Endothelial cell of umbilical vein (primary cell): ENCODE measurements at regions not wholly inside any gene's neighbourhood (a gene's known extent, or its start where the extent isn't known, plus 50 kb on each side); places are given as distances from the start of the nearest gene placed in this dataset.

ENCODE experiments used
- BruUV-seq: library from RNA; stranded (reverse); fragments of 400-500 nt; replicated peaks from 2 replicates; lab custom pipeline; 2021; lab: Mats Ljungman, UMichigan
- CTCF ChIA-PET: fragments of 300-600, 350-600 bp; sonication (Branson Sonifier 250); formaldehyde crosslinking; loops from one replicate; lab custom pipeline; 2021; ENCODE audit warnings: antibody characterized with exemption, inconsistent platforms; lab: Charles Lee
- POLR2A ChIA-PET: fragments of 300-600, 350-600 bp; sonication (Branson Sonifier 250); formaldehyde crosslinking; loops from one replicate; lab custom pipeline; 2021; ENCODE audit warnings: antibody characterized with exemption, inconsistent platforms; lab: Charles Lee
- DNase-seq: peaks from one replicate; pipeline ENCODE4 v3.0.0-alpha.2; 2011; ENCODE audit warnings: low read depth, low spot score
- FAIRE-seq: peaks from 2 replicates; lab custom pipeline; 2011; peaks lifted over from hg19 to GRCh38; lab: Jason Lieb, UNC
- H2AFZ ChIP-seq: 2 replicates; pipeline ENCODE4 v1.6.0; 2012; ENCODE audit warnings: low read depth, low read length, control low read depth, inconsistent platforms
- H3K27ac ChIP-seq: 2 replicates; pipeline ENCODE4 v1.5.1; 2011; ENCODE audit warnings: low read depth, mild to moderate bottlenecking, control low read depth, low read length, moderate library complexity; ENCODE audit not compliant: insufficient read depth
- H3K27me3 ChIP-seq, 2 experiments: 2 replicates each; pipeline versions ENCODE4 v1.6.0 to v1.6.1; 2011; ENCODE audit warnings: low read length in 2 of 2, mixed read lengths in 1 of 2; ENCODE audit not compliant: control insufficient read depth in 2 of 2, insufficient read depth in 2 of 2
- H3K36me3 ChIP-seq, 2 experiments: 2 replicates in 1 of 2; 3 replicates in 1 of 2; pipeline ENCODE4 v1.5.1; 2011; ENCODE audit warnings: low read length in 2 of 2, mild to moderate bottlenecking in 1 of 2, moderate library complexity in 1 of 2; ENCODE audit not compliant: control insufficient read depth in 2 of 2, insufficient read depth in 2 of 2; ENCODE audit errors: extremely low read depth in 1 of 2
- H3K4me1 ChIP-seq: 3 replicates; pipeline ENCODE4 v1.5.1; 2011; ENCODE audit warnings: mild to moderate bottlenecking, low read length; ENCODE audit not compliant: control insufficient read depth, insufficient read depth; ENCODE audit errors: extremely low read depth
- H3K4me2 ChIP-seq: 2 replicates; pipeline ENCODE4 v1.6.1; 2011; ENCODE audit warnings: low read length, control low read depth, mixed read lengths; ENCODE audit not compliant: insufficient read depth
- H3K4me3 ChIP-seq, 3 experiments: fragments of 200-600 bp in 1 of 3; sonication (generic), shearing (Covaris generic) in 1 of 3; replicated peaks in 1 of 3; 2 replicates each; pipeline ENCODE4 v1.5.1; 2011 to 2016; ENCODE audit warnings: control low read depth in 3 of 3, low read length in 3 of 3, mild to moderate bottlenecking in 2 of 3, inconsistent platforms in 1 of 3, low read depth in 1 of 3, moderate library complexity in 1 of 3; ENCODE audit not compliant: insufficient read depth in 1 of 3
- H3K79me2 ChIP-seq: 2 replicates; pipeline ENCODE4 v1.6.0; 2012; ENCODE audit warnings: low read length, inconsistent platforms; ENCODE audit not compliant: control insufficient read depth, insufficient read depth
- H3K9ac ChIP-seq: replicated peaks from 2 replicates; pipeline ENCODE3; 2011; ENCODE audit warnings: low read length, control low read depth; ENCODE audit not compliant: insufficient read depth; ENCODE audit errors: extremely low read depth
- H3K9me1 ChIP-seq: replicated peaks from 3 replicates; pipeline ENCODE4 v1.6.0; 2011; ENCODE audit warnings: mild to moderate bottlenecking, low read length; ENCODE audit not compliant: control insufficient read depth, insufficient read depth; ENCODE audit errors: extremely low read depth
- H3K9me3 ChIP-seq: replicated peaks from 2 replicates; pipeline ENCODE4 v1.5.1; 2012; ENCODE audit warnings: low read length, inconsistent platforms; ENCODE audit not compliant: control insufficient read depth, insufficient read depth
- H4K20me1 ChIP-seq: replicated peaks from 2 replicates; pipeline ENCODE3; 2011; ENCODE audit warnings: mild to moderate bottlenecking, low read length; ENCODE audit not compliant: control insufficient read depth, insufficient read depth; ENCODE audit errors: extremely low read depth
- CTCF ChIP-seq, 2 donors: IDR thresholded peaks; 1 replicate in 1 of 2; 2 replicates in 1 of 2; pipeline ENCODE4 v1.5.1; 2011; ENCODE audit warnings: low read length in 2 of 2, mild to moderate bottlenecking in 2 of 2, moderate library complexity in 2 of 2, control low read depth in 1 of 2, inconsistent platforms in 1 of 2, low read depth in 1 of 2; ENCODE audit not compliant: insufficient read depth in 1 of 2; ENCODE audit errors: extremely low read depth in 1 of 2
- EZH2 ChIP-seq: IDR thresholded peaks from 2 replicates; pipeline ENCODE4 v1.6.1; 2012; ENCODE audit warnings: borderline replicate concordance, low read depth, mild to moderate bottlenecking, moderate library complexity, low read length, inconsistent platforms; ENCODE audit not compliant: severe bottlenecking
- FOS ChIP-seq: IDR thresholded peaks from 2 replicates; pipeline ENCODE4 v1.6.1; 2011; ENCODE audit warnings: mild to moderate bottlenecking, low read length, moderate library complexity, borderline replicate concordance; ENCODE audit not compliant: insufficient read depth
- GATA2 ChIP-seq: IDR thresholded peaks from 2 replicates; pipeline ENCODE4 v1.7.0; 2011; ENCODE audit warnings: low read depth, mild to moderate bottlenecking, moderate library complexity, mixed read lengths, low read length; ENCODE audit not compliant: insufficient read length, insufficient read depth
- JUN ChIP-seq: IDR thresholded peaks from 2 replicates; pipeline ENCODE4 v1.6.1; 2011; ENCODE audit warnings: borderline replicate concordance, low read depth; ENCODE audit not compliant: insufficient read length, insufficient read depth
- MAX ChIP-seq: IDR thresholded peaks from 2 replicates; pipeline ENCODE4 v1.6.1; 2011; ENCODE audit not compliant: insufficient read depth, insufficient read length
- MYC ChIP-seq: IDR thresholded peaks from one replicate; pipeline ENCODE4 v1.6.1; 2011; ENCODE audit warnings: mild to moderate bottlenecking, low read depth, low read length
- POLR2A ChIP-seq: IDR thresholded peaks from 2 replicates; pipeline ENCODE4 v1.6.1; 2012; ENCODE audit warnings: low read depth, mild to moderate bottlenecking, control low read depth, low read length
- POLR2AphosphoS5 ChIP-seq: IDR thresholded peaks from 2 replicates; pipeline ENCODE4 v1.6.1; 2012; ENCODE audit warnings: low read depth, mild to moderate bottlenecking, control low read depth, low read length, moderate library complexity; ENCODE audit not compliant: insufficient read depth
- dilution Hi-C: fragments of 300-500 bp; cut with MboI; formaldehyde crosslinking; loops from one replicate; pipeline ENCODE4 v1.15.0; 2019; ENCODE audit warnings: low sequenced_read_pairs; ENCODE audit not compliant: extremely low pct_ligation_motif_present
- intact Hi-C: fragments of 100-400 bp; cut with micrococcal nuclease; formaldehyde crosslinking; loops from one replicate; pipeline ENCODE4 v1.10.0; 2022

DNA sequence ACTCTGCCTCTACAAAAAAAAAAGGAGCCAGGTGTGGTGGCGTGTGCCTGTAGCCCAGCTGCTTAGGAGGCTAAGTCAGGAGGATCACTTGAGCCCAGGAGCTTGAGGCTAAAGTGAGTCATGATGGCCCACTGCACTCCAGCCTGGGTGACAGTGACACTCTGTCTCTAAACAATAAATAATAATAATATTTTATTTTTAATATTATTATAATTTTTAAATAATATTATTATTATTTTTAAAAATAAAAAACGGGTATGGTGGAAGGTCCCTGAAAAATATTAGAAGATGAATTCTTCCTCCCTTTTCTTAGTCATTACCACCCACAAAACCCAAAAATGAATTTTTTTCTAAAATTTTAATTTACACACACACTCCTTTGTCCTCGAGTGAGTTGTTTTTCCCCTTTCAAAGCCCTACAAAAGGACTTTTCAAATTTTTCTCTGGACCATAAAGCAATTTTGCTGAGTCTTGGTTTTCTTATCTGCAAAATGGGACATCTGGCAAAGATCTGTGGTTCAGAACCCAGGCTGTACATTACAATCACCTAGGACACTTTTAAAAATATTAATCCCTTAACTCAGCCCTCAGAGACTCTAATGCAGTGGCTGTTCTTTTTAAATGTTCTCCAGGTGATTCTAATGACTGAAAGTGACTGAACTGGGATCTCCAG lies 174.0 kb upstream of the NEBL start:
- CTCF ChIA-PET, result no interaction called here

More for the DNA sequence above, 174.0 kb upstream of the NEBL start:
- no peak for DNase-seq
- no peak overlapping the region for H3K9ac ChIP-seq
- H4K20me1 ChIP-seq, result no peaks in the 10 kb centered on the region
- no peak overlapping the region for H2AFZ ChIP-seq
- H3K27me3 ChIP-seq, result peaks cover 0 to 2% of the 10 kb centered on the region in 2 experiments
- no peak overlapping the region for H3K4me3 ChIP-seq
- TF ChIP-seq JUN, result no peak
- TF ChIP-seq MAX, result no peak
- no peak for TF ChIP-seq GATA2
- no peak for TF ChIP-seq POLR2AphosphoS5
- TF ChIP-seq MYC, result no peak
- no peak for TF ChIP-seq FOS
- TF ChIP-seq EZH2, result no peak
- no peak for TF ChIP-seq CTCF (IDR thresholded peaks at IDR 0.05; ENCODE audit: extremely low read depth in 1 of 2, insufficient read depth in 1 of 2, low read depth in 1 of 2, low read length in 2 of 2)
- no peak for TF ChIP-seq POLR2A
- no peak for FAIRE-seq
- no TSS peak for BruUV-seq
- POLR2A ChIA-PET, result no interaction called here
- H3K9me3 ChIP-seq, result no peaks in the 10 kb centered on the region
- no peak overlapping the region for H3K4me2 ChIP-seq
- no peaks in the 10 kb centered on the region for H3K4me1 ChIP-seq
- no peaks in the 10 kb centered on the region for H3K36me3 ChIP-seq
- no peak overlapping the region for H3K27ac ChIP-seq
- intact Hi-C loops, result no loop called here
- H3K9me1 ChIP-seq, result no peaks in the 10 kb centered on the region
- dilution Hi-C loops, result no loop called here
- no peaks in the 10 kb centered on the region for H3K79me2 ChIP-seq
